OCI-LY1 (cell line): ENCODE measurements at regions not wholly inside any gene's neighbourhood (a gene's known extent, or its start where the extent isn't known, plus 50 kb on each side); places are given as distances from the start of the nearest gene placed in this dataset.

Experiments
- CTCF ChIP-seq: fragments of 200-600 bp; sonication (generic), shearing (Covaris generic); IDR thresholded peaks from 2 replicates; pipeline ENCODE4 v1.5.1; 2017; ENCODE audit warnings: mild to moderate bottlenecking, antibody characterized with exemption, low read length, moderate library complexity, mixed read lengths
- EZH2 ChIP-seq: fragments of 200-600 bp; sonication (generic), shearing (Covaris generic); IDR thresholded peaks from 2 replicates; pipeline ENCODE4 v1.8.0; 2017; ENCODE audit warnings: borderline replicate concordance, mixed run types, mild to moderate bottlenecking, antibody characterized with exemption, low read length, moderate library complexity, mixed read lengths

DNA sequence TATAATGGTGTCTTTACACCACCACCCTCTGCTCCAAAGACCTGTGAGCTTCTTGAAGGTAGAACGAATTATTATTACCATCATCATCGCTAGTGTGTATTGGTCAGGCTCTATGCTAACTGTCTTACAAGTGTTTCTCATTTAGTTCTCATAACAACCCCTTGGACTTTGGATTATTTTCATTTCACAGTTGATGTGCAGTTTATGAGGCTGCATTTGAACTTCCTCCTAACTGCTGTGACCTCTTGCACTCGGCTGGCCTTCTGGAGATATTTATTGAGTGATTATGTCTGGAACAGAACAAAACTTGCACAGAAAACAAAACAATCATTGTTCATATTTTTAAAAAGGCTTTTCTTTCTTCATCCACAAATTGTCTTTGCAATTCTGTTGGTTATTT is 306.3 kb upstream of the SGCD start:
- TF ChIP-seq CTCF: no peak
- TF ChIP-seq EZH2: no peak
